Astrocyte (in vitro differentiated cells and primary cell): ENCODE measurements at regions not wholly inside any gene's neighbourhood (a gene's known extent, or its start where the extent isn't known, plus 50 kb on each side); places are given as distances from the start of the nearest gene placed in this dataset.

Source experiments
- EZH2 ChIP-seq: IDR thresholded peaks from 2 replicates; pipeline ENCODE4 v1.6.1; 2012; ENCODE audit warnings: mild to moderate bottlenecking, low read length, inconsistent platforms; ENCODE audit not compliant: insufficient read depth
- TF ChIP-seq, protein P1 (sequence below): IDR thresholded peaks from 2 replicates; pipeline ENCODE4 v1.5.1; 2011; ENCODE audit warnings: low read depth, mild to moderate bottlenecking, inconsistent platforms, low read length, moderate library complexity; ENCODE audit not compliant: insufficient read depth

DNA sequence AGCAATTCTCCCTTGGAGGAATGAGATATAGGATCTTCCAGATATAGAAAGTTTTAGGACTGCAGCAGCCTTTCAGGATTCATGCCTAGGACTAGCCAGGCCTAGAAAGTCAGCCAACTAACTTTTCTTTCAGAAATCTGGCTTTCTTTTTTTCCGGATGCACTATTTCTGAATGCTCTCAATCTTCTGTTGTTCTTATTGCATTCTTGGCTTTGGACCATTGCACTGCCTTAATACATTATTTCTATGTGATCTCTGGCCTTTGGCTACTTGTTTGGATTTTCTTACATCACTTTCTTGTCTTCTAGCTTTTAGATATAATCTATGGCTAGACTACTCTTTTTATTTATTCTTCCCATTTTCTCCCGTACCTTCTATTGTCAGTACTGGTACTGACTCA, 813.1 kb upstream of the HTR2C start:
- TF ChIP-seq, protein P1, sequence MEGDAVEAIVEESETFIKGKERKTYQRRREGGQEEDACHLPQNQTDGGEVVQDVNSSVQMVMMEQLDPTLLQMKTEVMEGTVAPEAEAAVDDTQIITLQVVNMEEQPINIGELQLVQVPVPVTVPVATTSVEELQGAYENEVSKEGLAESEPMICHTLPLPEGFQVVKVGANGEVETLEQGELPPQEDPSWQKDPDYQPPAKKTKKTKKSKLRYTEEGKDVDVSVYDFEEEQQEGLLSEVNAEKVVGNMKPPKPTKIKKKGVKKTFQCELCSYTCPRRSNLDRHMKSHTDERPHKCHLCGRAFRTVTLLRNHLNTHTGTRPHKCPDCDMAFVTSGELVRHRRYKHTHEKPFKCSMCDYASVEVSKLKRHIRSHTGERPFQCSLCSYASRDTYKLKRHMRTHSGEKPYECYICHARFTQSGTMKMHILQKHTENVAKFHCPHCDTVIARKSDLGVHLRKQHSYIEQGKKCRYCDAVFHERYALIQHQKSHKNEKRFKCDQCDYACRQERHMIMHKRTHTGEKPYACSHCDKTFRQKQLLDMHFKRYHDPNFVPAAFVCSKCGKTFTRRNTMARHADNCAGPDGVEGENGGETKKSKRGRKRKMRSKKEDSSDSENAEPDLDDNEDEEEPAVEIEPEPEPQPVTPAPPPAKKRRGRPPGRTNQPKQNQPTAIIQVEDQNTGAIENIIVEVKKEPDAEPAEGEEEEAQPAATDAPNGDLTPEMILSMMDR = no peak
- TF ChIP-seq EZH2 = no peak
